OCI-M1 (cell line): ENCODE measurements at regions not wholly inside any gene's neighbourhood (a gene's known extent, or its start where the extent isn't known, plus 50 kb on each side); places are given as distances from the start of the nearest gene placed in this dataset.
"Not testable (repeated sequence)": the region's sequence is repeated elsewhere in the genome, so short reads cannot be mapped to it uniquely, and the experiment has no call there.

ENCODE experiments used
- DNase-seq: peaks from one replicate; lab custom pipeline; 2025; lab: John Stamatoyannopoulos, UW

GRCh38 chr12:75944097-75944904 is 87.3 kb downstream of the PHLDA1 start:
- DNase-seq = peak; percentile 81

DNA sequence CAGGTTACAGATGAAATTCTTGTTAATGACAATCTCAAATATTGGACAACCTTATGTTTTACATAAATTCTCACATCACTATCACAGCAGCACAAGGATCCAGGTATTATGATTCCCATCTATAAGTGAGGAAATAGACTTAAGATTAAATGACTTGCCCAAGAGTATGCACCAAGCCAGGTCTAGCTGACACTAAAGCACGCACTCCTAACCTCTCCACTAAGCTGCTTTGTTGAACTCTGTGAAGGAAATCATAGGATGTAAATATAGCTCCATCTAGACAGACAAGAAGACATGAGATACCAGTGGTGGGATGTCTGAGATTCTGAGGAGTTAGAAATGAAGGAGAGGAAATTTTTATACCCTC is 87.9 kb downstream of the PHLDA1 start:
- DNase-seq = peak; percentile 64

DNA sequence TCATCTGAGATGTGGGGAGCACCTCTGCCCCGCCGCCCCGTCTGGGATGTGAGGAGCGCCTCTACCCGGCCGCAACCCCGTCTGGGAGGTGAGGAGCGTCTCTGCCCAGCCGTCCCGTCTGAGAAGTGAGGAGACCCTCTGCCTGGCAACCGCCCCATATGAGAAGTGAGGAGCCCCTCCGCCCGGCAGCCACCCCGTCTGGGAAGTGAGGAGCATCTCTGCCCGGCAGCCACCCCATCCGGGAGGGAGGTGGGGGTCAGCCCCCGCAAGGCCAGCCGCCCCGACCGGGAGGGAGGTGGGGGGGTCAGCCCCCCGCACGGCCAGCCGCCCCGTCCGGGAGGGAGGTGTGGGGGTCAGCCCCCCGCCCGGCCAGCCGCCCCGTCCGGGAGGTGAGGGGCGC is 89.9 kb downstream of the PHLDA1 start:
- not testable (repeated sequence) for DNase-seq

GRCh38 chr12:75939016-75939642 is 92.4 kb downstream of the PHLDA1 start:
- DNase-seq = no peak

DNA sequence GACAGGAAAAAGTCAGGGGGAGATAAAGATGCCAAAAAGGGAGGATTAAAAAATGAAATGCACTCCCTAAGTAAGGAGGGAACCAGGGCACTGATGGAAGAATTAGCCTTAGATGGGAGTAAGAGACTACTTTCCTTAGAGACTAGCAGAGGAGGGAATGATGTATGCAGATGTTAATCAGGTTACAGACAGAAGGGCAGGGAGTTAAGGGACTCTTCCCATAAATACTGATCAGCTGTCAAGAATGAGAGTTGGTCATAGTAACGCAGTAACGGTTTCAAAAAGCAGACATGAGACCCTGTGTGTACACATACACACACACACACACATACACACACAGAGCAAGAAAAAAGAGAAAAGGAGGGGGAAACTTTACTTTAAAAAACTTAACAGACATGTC is 93.4 kb downstream of the PHLDA1 start:
- DNase-seq = peak; percentile 63

DNA sequence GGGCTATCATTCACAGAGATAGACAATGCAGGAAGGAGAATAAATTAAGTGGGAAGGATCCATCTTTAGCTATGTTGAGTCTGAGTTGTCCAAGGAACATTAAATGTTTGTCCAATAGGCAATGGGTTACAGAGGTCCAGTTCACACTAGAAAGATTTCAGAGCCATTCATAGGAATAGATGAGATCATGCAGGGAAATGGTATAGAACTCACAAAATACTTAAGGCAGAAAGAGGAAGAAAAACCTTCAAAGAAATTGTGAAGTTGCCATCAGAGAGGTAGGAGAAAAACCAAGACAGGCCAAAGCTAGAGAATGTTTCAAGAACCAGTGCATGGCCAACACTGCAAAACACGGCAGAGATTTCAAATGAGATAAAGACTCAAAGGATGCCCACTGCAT is 94.1 kb downstream of the PHLDA1 start:
- DNase-seq = peak; percentile 68

DNA sequence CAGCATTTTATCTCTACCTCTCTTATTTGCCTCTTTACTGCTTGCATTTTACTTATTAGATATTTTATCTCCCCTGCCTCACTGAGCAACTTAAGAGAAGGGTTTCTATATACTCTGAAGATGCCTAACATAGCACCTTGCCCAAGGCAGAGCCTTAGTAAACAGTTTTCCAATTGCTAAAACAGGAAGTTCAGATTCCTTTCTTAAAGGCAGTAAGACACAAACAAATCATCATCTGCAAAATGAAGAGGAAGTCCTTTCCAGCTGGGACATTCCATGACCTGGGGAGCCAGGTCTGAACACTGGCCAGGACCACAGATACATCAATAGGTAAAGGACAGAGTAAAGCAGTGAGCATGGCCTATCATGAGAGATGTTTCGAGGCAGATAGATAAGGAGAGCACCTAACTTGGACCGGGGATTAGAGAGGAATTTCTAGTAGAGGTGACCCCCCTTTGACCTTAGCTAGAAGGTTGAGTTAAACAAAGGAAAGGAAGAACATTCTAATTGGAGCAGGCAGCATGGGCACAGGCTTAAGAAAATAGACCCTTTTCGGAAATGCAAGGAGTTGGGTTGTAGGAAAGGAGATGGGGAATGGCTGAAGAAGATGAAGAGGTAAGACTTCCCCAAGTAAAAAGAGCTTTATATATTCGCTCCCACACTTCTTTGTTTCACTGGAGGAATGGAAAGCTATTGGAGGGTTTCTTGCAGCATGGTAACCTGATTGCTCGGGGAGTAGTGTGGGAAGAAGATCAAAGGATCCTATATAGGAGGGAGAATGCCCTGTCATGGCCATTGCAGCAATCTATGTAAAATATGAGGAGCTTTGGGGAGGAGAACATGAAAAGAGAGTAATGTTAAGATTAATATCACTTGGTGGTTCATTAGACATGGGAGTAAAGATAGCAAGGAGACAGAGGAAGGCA is 94.8 kb downstream of the PHLDA1 start:
- DNase-seq = peak; percentile 28

DNA sequence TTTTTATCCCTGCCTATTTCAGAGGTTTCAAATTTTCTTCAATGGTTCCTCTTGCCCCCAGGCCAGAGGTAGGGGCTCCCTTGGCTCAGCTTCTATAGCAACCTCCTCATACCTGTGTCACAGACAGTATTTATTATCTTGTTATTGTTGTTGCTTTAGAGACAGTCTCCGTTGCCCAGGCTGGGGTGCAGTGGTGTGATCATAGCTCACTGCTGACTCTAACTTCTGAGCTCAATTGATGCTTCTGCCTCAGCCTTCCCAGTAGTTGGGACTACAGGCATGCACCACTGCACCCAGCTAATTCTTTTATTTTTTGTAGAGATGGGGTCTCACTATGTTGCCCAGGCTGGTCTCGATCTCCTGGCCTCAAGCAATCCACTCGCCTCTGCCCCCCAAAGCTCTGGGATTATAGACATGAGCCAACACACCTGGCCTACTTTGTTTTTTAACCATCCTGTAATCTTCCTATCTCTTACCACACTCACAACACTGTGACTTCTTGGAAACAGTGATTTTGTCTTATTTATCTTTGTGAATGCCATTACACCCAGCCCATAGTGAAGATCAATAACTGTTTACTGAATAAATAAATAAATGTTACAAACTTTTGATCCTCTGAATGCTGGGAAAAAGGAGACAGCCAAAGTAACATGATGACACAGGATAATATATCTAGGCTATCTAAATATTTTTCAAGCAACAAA is 95.9 kb downstream of the PHLDA1 start:
- no peak for DNase-seq

GRCh38 chr12:75933101-75933500 is 98.5 kb downstream of the PHLDA1 start:
- DNase-seq = no peak

DNA sequence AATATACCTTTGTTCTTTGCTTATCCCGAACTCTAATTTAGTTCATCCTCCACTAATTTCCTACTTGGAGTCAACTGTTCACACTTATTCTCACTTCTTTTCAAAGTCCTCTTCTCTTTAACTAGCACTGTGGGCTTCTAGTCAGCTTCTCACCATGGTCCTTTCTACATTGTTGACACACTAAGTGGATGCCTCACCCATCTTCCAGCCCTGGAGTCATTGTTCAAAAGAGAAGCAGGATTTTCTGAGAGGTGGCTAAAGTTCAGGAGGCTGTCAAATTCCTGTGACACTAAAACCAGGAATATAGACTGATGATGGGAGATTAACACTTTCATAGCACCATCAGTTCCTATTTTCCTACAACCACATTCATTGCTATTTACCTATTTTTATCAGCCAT is 99.3 kb downstream of the PHLDA1 start:
- no peak for DNase-seq

DNA sequence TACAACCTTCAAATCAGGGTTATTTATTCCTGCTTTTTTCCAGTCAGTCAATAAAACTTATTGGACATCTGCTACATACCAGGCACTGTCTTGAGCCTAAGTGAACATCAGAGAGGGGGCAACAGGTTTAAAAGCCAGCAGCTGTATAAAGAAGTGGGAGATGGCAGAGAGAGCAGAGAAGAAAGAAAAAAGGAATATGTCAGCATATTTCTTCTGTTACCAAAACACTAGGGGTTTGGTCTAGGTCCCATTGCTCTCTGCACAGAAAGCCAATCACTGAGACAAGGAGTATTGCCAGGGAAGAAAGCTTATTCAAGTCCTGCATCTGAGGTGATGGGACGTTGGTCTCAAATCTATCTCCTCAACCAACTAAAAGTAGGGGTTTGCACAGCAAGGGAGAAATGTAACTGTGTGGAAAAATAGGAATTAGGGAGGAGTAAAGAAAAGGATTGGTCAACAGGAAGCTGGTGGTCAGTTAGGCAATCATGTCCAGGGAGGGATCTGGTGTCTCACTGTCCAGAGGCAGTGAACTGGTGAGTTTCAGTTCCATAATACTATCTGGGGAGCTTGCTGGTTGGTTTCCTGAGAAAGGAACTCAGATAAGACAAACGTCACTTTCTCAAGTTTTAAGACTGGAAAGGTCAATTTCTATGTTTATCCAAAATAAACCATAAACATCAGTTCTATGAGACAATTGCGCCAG is 107.5 kb downstream of the PHLDA1 start:
- peak; percentile 44 for DNase-seq

GRCh38 chr12:75922944-75923642 is 108.5 kb downstream of the PHLDA1 start:
- DNase-seq = peak; percentile 72

DNA sequence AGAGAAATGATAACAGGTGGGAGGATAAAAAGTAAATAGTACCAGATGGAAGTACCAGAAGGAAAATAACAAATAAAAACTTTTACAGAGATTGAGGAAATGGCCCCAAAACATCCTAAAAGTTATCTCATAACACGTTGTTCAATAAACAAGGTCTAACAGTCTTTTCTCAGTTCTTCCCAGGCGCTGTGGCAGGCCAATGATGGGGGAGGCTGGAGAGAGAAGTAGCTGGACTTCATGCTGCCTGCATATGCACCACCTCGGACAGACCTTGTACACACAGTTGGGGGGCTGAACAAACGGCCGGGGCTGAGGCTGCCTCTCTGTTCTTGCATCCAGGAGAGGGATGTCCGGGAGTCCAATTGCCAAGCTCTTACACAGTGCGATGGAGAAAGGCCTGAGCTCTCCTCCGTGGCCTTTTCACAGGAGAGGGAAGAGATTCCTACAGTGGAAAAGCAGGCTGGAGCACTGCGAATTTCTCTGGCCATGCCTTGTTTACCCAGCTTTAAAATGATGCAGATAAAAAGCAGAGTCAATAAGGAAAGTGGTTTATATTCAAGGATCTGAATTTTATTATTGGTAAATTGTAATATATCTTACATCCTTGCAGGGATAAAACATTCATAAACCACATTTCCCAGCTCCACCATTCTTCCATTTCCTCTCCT is 109.8 kb downstream of the PHLDA1 start:
- no peak for DNase-seq

DNA sequence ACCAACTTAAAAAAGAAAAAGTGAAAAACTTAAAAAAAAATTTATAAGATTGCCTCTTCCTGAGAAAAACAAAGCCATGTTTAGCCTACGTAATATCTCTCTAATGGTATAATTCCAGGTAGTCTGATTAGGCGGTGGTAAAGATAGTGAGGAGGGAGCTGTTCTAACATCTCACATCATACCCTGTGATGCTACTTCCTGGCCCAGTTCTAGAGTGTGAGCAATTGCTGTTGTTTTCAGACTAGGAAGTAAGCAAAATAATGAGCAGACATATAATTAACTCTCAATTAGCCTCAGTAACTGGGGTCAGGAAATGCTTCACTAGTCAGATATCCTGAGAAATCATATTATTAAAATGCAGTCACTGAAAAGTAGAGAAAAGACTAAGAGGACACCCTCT is 113.9 kb downstream of the PHLDA1 start:
- DNase-seq = no peak

- DNase-seq = peak; percentile 13
These were observed 114.5 kb downstream of the PHLDA1 start for GRCh38 chr12:75917083-75917482.

GRCh38 chr12:75913502-75914351 is 117.8 kb downstream of the PHLDA1 start:
- no peak for DNase-seq

- no peak for DNase-seq
These were observed 121.6 kb downstream of the PHLDA1 start for GRCh38 chr12:75909714-75910656.

GRCh38 chr12:75908961-75909605 is 122.5 kb downstream of the PHLDA1 start:
- no peak for DNase-seq
